Karpas-422 (cell line): ENCODE measurements at regions not wholly inside any gene's neighbourhood (a gene's known extent, or its start where the extent isn't known, plus 50 kb on each side); places are given as distances from the start of the nearest gene placed in this dataset.

Experiments
- DNase-seq: peaks from one replicate; pipeline ENCODE4 v3.0.0-alpha.2; 2015
- H2AFZ ChIP-seq: fragments of 200-600 bp; sonication (generic); 2 replicates; pipeline ENCODE4 v1.6.1; 2014; ENCODE audit warnings: antibody characterized with exemption, low read length, mixed read lengths
- H3K27ac ChIP-seq: fragments of 200-600 bp; sonication (generic); 2 replicates; pipeline ENCODE4 v1.5.1; 2014; ENCODE audit warnings: mild to moderate bottlenecking, low read length, moderate library complexity
- H3K27me3 ChIP-seq: fragments of 200-600 bp; sonication (generic); 2 replicates; pipeline ENCODE4 v1.6.1; 2014; ENCODE audit warnings: low read length, mixed read lengths
- H3K36me3 ChIP-seq: fragments of 200-600 bp; sonication (generic); 2 replicates; pipeline ENCODE4 v1.6.1; 2014; ENCODE audit warnings: low read length, mixed read lengths; ENCODE audit not compliant: insufficient read depth
- H3K4me1 ChIP-seq: fragments of 200-600 bp; sonication (generic); 2 replicates; pipeline ENCODE4 v1.6.1; 2014; ENCODE audit warnings: mild to moderate bottlenecking, low read length, mixed read lengths
- H3K4me2 ChIP-seq: fragments of 200-600 bp; sonication (generic); 2 replicates; pipeline ENCODE4 v1.6.1; 2014; ENCODE audit warnings: low read length, low read depth, mild to moderate bottlenecking; ENCODE audit not compliant: poor library complexity, severe bottlenecking
- H3K4me3 ChIP-seq: fragments of 200-600 bp; sonication (generic); 2 replicates; pipeline ENCODE4 v1.5.1; 2014; ENCODE audit warnings: mild to moderate bottlenecking, antibody characterized with exemption, low read length, mixed read lengths
- H3K79me2 ChIP-seq: fragments of 200-600 bp; sonication (generic); 2 replicates; pipeline ENCODE4 v1.6.1; 2014; ENCODE audit warnings: mild to moderate bottlenecking, low read length, mixed read lengths
- H3K9ac ChIP-seq: fragments of 200-600 bp; sonication (generic); 2 replicates; pipeline ENCODE4 v1.6.0; 2014; ENCODE audit warnings: low read length
- H3K9me2 ChIP-seq: fragments of 200-600 bp; sonication (generic), shearing (Covaris generic); replicated peaks from 2 replicates; pipeline ENCODE4 v1.6.0; 2014; ENCODE audit warnings: mild to moderate bottlenecking, low read length, moderate library complexity; ENCODE audit not compliant: insufficient read depth
- H3K9me3 ChIP-seq: fragments of 300-700, 200-600 bp; sonication (generic); 2 replicates; pipeline ENCODE4 v1.6.1; 2014; ENCODE audit warnings: low read length, mixed read lengths
- H4K20me1 ChIP-seq: fragments of 200-600 bp; sonication (generic); 2 replicates; pipeline ENCODE4 v1.6.1; 2014; ENCODE audit warnings: mild to moderate bottlenecking, antibody characterized with exemption, low read length, low read depth; ENCODE audit not compliant: insufficient read depth

GRCh38 chr11:93967258-93967657 is 53.9 kb upstream of the HEPHL1 start:
- no peaks in the 10 kb centered on the region for H3K9me2 ChIP-seq
- 0 out of 2 replicates have a peak, but pooled peaks cover 2% of the 10 kb centered on the region for H3K27me3 ChIP-seq
- H3K9me3 ChIP-seq: no peaks in the 10 kb centered on the region
- H3K4me2 ChIP-seq: no peak overlapping the region
- DNase-seq: no peak
- no peak overlapping the region for H3K27ac ChIP-seq
- no peak overlapping the region for H2AFZ ChIP-seq
- H3K36me3 ChIP-seq: no peaks in the 10 kb centered on the region
- H3K4me3 ChIP-seq: no peak overlapping the region
- no peaks in the 10 kb centered on the region for H3K79me2 ChIP-seq
- H4K20me1 ChIP-seq: no peaks in the 10 kb centered on the region
- H3K4me1 ChIP-seq: no peaks in the 10 kb centered on the region
- H3K9ac ChIP-seq: no peak overlapping the region

GRCh38 chr11:93967944-93968343 is 53.2 kb upstream of the HEPHL1 start:
- 0 out of 2 replicates have a peak, but pooled peaks cover 2% of the 10 kb centered on the region for H3K27me3 ChIP-seq
- H3K27ac ChIP-seq: no peak overlapping the region
- H3K36me3 ChIP-seq: no peaks in the 10 kb centered on the region
- H3K4me1 ChIP-seq: no peaks in the 10 kb centered on the region
- H4K20me1 ChIP-seq: no peaks in the 10 kb centered on the region
- H3K4me3 ChIP-seq: no peak overlapping the region
- no peak overlapping the region for H3K9ac ChIP-seq
- H2AFZ ChIP-seq: no peak overlapping the region
- DNase-seq: no peak
- H3K9me3 ChIP-seq: no peaks in the 10 kb centered on the region
- H3K9me2 ChIP-seq: no peaks in the 10 kb centered on the region
- no peaks in the 10 kb centered on the region for H3K79me2 ChIP-seq
- H3K4me2 ChIP-seq: no peak overlapping the region

- no peak for DNase-seq
- H3K79me2 ChIP-seq: no peaks in the 10 kb centered on the region
Measured at GRCh38 chr11:93969925-93970922, 50.9 kb upstream of the HEPHL1 start.

More at GRCh38 chr11:93969925-93970922, 50.9 kb upstream of the HEPHL1 start:
- no peak overlapping the region for H3K4me3 ChIP-seq
- H3K9me3 ChIP-seq: no peaks in the 10 kb centered on the region
- H3K4me1 ChIP-seq: no peaks in the 10 kb centered on the region
- H3K27me3 ChIP-seq: 0 out of 2 replicates have a peak, but pooled peaks cover 2% of the 10 kb centered on the region
- no peak overlapping the region for H3K9ac ChIP-seq
- H4K20me1 ChIP-seq: no peaks in the 10 kb centered on the region
- H3K9me2 ChIP-seq: no peaks in the 10 kb centered on the region
- no peaks in the 10 kb centered on the region for H3K36me3 ChIP-seq
- no peak overlapping the region for H3K27ac ChIP-seq
- no peak overlapping the region for H3K4me2 ChIP-seq
- H2AFZ ChIP-seq: no peak overlapping the region
